PC-9 (cell line): ENCODE measurements at regions not wholly inside any gene's neighbourhood (a gene's known extent, or its start where the extent isn't known, plus 50 kb on each side); places are given as distances from the start of the nearest gene placed in this dataset.

Experiments used
- BruUV-seq: library from RNA; stranded (reverse); fragments of 400-500 nt; replicated peaks from 2 replicates; lab custom pipeline; 2021; lab: Mats Ljungman, UMichigan
- CTCF ChIA-PET: fragments of 300-600 bp; sonication (Branson Sonifier 250); formaldehyde crosslinking; loops from one replicate; lab custom pipeline; 2022; ENCODE audit warnings: antibody characterized with exemption; lab: Charles Lee
- POLR2A ChIA-PET: fragments of 300-600 bp; sonication (Branson Sonifier 250); formaldehyde crosslinking; loops from one replicate; lab custom pipeline; 2022; ENCODE audit warnings: antibody characterized with exemption; ENCODE audit not compliant: unreplicated experiment; lab: Charles Lee
- DNase-seq, 2 experiments: peaks; one replicate each; pipeline versions ENCODE4 v3.0.0 to v3.0.0-alpha.2; 2015 to 2022; ENCODE audit warnings: mixed read lengths in 1 of 2
- H2AFZ ChIP-seq: fragments of 200-600 bp; sonication (generic); 2 replicates; pipeline ENCODE4 v1.8.1; 2017; ENCODE audit warnings: antibody characterized with exemption
- H3F3A ChIP-seq: fragments of 200-600 bp; sonication (generic); 2 replicates; pipeline ENCODE4 v1.8.1; 2017; ENCODE audit warnings: antibody characterized with exemption, mild to moderate bottlenecking, low read depth; ENCODE audit not compliant: insufficient read depth
- H3K27ac ChIP-seq: fragments of 200-600 bp; sonication (generic); 2 replicates; pipeline ENCODE4 v1.6.1; 2016; ENCODE audit warnings: mixed run types
- H3K27me3 ChIP-seq: fragments of 200-600 bp; sonication (generic); 2 replicates; pipeline ENCODE4 v1.6.1; 2016; ENCODE audit warnings: low read depth, mixed run types; ENCODE audit not compliant: insufficient read depth
- H3K36me3 ChIP-seq: fragments of 200-600 bp; sonication (generic); 2 replicates; pipeline ENCODE4 v1.6.1; 2016; ENCODE audit warnings: low read depth, mixed run types
- H3K4me1 ChIP-seq: fragments of 200-600 bp; sonication (generic); replicated peaks from 2 replicates; pipeline ENCODE4 v1.6.1; 2016; ENCODE audit warnings: mixed run types; ENCODE audit not compliant: insufficient read depth
- H3K4me2 ChIP-seq: fragments of 200-600 bp; sonication (generic); 2 replicates; pipeline ENCODE4 v1.6.1; 2017; ENCODE audit warnings: mixed run types
- H3K4me3 ChIP-seq: fragments of 200-600 bp; sonication (generic); 2 replicates; pipeline ENCODE4 v1.6.1; 2016; ENCODE audit warnings: mixed run types
- H3K79me2 ChIP-seq: fragments of 200-600 bp; sonication (generic); 2 replicates; pipeline ENCODE4 v1.6.1; 2017; ENCODE audit warnings: low read depth, mixed run types
- H3K9me2 ChIP-seq: fragments of 200-600 bp; sonication (generic); 2 replicates; pipeline ENCODE4 v1.8.1; 2017; ENCODE audit warnings: mild to moderate bottlenecking; ENCODE audit not compliant: insufficient read depth
- H3K9me3 ChIP-seq: fragments of 200-600 bp; sonication (generic); 2 replicates; pipeline ENCODE4 v1.8.1; 2016; ENCODE audit warnings: low read depth; ENCODE audit not compliant: insufficient read depth
- H4K20me1 ChIP-seq: fragments of 200-600 bp; sonication (generic); 2 replicates; pipeline ENCODE4 v1.8.1; 2017; ENCODE audit not compliant: insufficient read depth
- EZH2 ChIP-seq: fragments of 200-600 bp; sonication (generic); IDR thresholded peaks from 2 replicates; pipeline ENCODE4 v1.8.0; 2017; ENCODE audit warnings: antibody characterized with exemption, low read depth
- intact Hi-C: fragments of 100-400 bp; cut with micrococcal nuclease; formaldehyde crosslinking; loops from one replicate; pipeline ENCODE4 v1.10.0; 2022; ENCODE audit not compliant: unreplicated experiment
- TF ChIP-seq, protein P1 (sequence below): fragments of 200-600 bp; sonication (generic); conservative IDR thresholded peaks from 2 replicates; pipeline ENCODE4 v1.6.1; 2017; ENCODE audit warnings: mixed run types, antibody characterized with exemption, mild to moderate bottlenecking, moderate library complexity

- no TSS peak for BruUV-seq
- Histone ChIP-seq H3K9me3 (no peaks in the 10 kb centered on the region), H4K20me1 (no peaks in the 10 kb centered on the region), H3K9me2 (peaks cover 4% of the 10 kb centered on the region), H3K27ac (no peak overlapping the region), H3K79me2 (no peaks in the 10 kb centered on the region), H2AFZ (no peak overlapping the region), H3K4me2 (no peak overlapping the region), H3K36me3 (no peaks in the 10 kb centered on the region), H3F3A (no peaks in the 10 kb centered on the region), H3K27me3 (no peaks in the 10 kb centered on the region), H3K4me3 (no peak overlapping the region), H3K4me1 (no peaks in the 10 kb centered on the region)
- no peak for TF ChIP-seq EZH2
- TF ChIP-seq, protein P1, sequence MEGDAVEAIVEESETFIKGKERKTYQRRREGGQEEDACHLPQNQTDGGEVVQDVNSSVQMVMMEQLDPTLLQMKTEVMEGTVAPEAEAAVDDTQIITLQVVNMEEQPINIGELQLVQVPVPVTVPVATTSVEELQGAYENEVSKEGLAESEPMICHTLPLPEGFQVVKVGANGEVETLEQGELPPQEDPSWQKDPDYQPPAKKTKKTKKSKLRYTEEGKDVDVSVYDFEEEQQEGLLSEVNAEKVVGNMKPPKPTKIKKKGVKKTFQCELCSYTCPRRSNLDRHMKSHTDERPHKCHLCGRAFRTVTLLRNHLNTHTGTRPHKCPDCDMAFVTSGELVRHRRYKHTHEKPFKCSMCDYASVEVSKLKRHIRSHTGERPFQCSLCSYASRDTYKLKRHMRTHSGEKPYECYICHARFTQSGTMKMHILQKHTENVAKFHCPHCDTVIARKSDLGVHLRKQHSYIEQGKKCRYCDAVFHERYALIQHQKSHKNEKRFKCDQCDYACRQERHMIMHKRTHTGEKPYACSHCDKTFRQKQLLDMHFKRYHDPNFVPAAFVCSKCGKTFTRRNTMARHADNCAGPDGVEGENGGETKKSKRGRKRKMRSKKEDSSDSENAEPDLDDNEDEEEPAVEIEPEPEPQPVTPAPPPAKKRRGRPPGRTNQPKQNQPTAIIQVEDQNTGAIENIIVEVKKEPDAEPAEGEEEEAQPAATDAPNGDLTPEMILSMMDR, result no peak
- CTCF ChIA-PET, result no interaction called here
- intact Hi-C loops, result no loop called here
- DNase-seq, result no peak
- POLR2A ChIA-PET, result no interaction called here
Measured at GRCh38 chr7:42729053-42729765, 182.7 kb downstream of the C7orf25 start.

- Histone ChIP-seq H4K20me1 (no peaks in the 10 kb centered on the region), H3K79me2 (no peaks in the 10 kb centered on the region), H3K9me2 (peaks cover 4% of the 10 kb centered on the region), H3K27ac (no peak overlapping the region), H3K9me3 (no peaks in the 10 kb centered on the region), H3K27me3 (0 out of 2 replicates have a peak, but pooled peaks cover 2% of the 10 kb centered on the region), H2AFZ (no peak overlapping the region), H3K36me3 (no peaks in the 10 kb centered on the region), H3K4me1 (no peaks in the 10 kb centered on the region), H3F3A (no peaks in the 10 kb centered on the region), H3K4me3 (no peak overlapping the region), H3K4me2 (no peak overlapping the region)
- TF ChIP-seq, protein P1, result no peak
- TF ChIP-seq EZH2, result no peak
- intact Hi-C loops, result no loop called here
- BruUV-seq, result no TSS peak
- CTCF ChIA-PET, result no interaction called here
- POLR2A ChIA-PET, result no interaction called here
- no peak for DNase-seq
Measured at GRCh38 chr7:42727451-42727850, 184.4 kb downstream of the C7orf25 start.

DNA sequence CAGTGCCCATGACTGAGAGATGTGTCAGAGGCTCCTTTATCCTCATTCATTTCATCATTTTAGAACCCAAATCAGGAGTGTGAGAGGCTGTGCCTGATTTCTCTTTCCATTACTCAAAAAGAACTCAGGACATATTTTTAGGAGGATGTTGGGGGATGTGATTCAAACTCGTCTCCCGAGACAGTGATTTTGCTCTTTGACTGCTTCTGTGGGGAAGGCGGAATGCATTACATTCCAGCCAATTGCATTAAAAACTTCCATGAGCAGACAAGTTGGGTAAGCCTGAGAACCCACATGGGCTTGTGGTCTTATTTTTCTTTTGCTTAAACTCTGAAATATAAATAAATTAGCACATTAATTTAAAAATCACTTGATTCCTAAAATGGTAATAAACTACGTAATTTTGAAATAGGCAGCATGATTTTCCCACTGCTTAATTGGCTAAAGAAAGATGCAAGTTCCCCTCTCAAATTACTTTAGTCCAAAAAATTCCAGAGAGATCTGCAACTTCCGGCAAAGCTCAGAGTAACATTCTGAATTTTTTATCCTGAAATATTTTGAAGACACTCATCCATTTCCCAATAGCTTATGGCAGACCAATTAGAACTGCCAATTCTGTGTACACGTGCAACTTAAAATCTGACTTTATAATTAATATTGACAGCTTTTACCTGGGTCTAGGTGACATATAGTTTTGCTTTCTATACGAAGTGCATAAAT lies 185.6 kb downstream of the C7orf25 start:
- no peaks in the 10 kb centered on the region for H3F3A ChIP-seq
- peaks cover 4% of the 10 kb centered on the region; the same call in 1 of the 2 replicates for H3K9me2 ChIP-seq
- TF ChIP-seq EZH2, result no peak
- TF ChIP-seq, protein P1, result no peak
- H3K9me3 ChIP-seq, result no peaks in the 10 kb centered on the region
- DNase-seq, result no peak
- H3K4me1 ChIP-seq, result no peaks in the 10 kb centered on the region
- no peaks in the 10 kb centered on the region for H4K20me1 ChIP-seq
- no TSS peak for BruUV-seq
- peaks cover 9% of the 10 kb centered on the region; the same call in 1 of the 2 replicates for H3K27me3 ChIP-seq
- ChIA-PET POLR2A (no interaction called here), CTCF (no interaction called here)
- no peaks in the 10 kb centered on the region for H3K36me3 ChIP-seq
- no peak overlapping the region for H3K27ac ChIP-seq
- no peak overlapping the region for H3K4me3 ChIP-seq
- no peak overlapping the region for H3K4me2 ChIP-seq
- intact Hi-C loops, result no loop called here
- no peaks in the 10 kb centered on the region for H3K79me2 ChIP-seq
- H2AFZ ChIP-seq, result no peak overlapping the region
